ENCODE measurements at regions not wholly inside any gene's neighbourhood (a gene's known extent, or its start where the extent isn't known, plus 50 kb on each side); places are given as distances from the start of the nearest gene placed in this dataset.

DNA sequence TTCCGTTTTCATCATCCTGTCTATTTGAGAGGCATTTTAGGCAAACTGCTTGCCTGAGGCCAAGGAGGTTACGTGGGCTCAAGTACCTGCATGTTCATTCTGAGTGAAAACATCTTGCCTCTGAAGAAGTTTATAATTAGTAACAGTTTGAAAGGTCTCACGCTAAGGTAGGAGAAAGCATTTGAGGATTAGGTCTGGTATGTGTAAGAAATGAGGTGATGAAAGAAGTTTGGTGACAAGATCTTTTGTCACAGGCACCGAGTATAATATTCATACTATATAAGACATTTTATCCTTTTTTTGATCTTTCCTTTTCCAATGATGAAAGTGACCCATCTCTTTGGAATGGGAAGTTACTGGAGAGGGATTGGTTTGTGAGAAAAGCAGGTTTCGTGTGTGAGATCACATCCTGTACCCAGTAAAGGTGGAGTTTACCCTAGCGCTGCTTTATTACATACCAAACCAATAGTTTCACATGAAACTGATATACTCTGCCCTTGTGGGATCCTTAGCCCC lies 98.7 kb upstream of the PDC start:
- no peak for DNase-seq (ENCODE audit: low read depth in 2 of 3, low spot score in 2 of 3)

DNA sequence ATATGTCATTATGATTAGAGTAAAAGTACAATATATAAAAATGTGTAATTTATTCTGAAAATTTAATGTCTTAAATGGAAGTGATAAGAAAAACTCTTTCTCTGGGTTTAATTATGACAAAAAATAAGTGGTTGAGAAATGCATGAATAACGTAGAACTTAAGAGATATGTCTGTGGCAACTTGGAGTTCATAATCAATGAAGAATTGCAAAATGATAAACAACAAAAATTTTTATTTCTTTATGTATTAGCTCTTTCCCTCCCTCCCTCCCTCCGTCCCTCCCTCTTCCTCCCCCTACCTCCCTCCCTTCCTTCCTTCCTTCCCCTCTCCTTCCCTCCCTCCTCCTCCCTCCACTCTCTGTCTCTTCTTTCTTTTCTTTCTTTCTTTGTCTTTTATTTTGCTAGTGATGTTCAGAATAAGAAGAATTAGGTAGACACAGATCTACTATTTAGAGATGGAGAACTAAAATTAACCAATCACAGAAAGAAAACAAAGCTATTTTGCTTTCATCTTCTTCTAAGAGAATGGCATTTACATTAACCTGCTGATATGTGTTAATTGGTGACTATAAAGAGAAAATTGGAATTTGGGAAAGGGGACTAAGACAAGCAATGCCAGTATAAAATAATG lies 96.3 kb upstream of the PDC start:
- no peak for DNase-seq (ENCODE audit: low read depth in 2 of 3, low spot score in 2 of 3)

DNA sequence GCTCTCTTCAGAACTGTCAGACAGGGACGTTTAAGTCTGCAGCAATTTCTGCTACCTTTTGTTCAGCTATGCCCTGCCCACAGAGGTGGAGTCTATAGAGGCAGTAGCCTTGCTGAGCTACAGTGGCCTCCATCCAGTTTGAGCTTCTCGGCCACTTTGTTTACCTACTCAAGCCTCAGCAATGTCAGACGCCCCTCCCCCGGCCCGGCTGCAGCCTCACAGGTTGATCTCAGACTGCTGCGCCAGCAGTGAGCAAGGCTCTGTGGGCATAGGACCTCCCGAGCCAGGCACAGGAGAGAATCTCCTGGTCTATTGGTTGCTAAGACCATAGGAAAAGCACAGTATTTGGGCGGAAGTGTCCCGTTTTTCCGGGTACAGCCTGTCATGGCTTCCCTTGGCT lies 89.9 kb upstream of the PDC start:
- no peak for DNase-seq (ENCODE audit: low read depth in 2 of 3, low spot score in 2 of 3)

DNA sequence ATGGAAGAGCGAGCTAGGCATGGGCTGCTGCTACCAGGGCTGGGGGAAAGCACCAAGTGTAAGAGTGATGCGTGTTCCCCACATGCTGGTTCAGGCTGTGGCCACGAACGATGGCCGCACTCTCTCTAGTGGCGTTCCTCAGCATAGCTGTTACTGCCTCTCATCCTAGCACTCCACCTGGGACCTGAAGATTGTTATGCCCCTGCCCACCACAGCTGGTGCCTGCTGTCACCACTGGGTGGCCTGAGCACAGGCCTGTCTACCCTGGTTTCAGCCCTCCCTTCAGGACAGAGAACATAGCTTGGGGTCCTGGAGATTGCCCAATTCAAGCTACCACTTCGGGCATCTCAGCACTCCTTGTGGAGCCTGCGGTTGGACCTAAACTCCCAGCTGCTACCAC lies 80.1 kb upstream of the PDC start:
- no peak for DNase-seq (ENCODE audit: low read depth in 2 of 3, low spot score in 2 of 3)

DNA sequence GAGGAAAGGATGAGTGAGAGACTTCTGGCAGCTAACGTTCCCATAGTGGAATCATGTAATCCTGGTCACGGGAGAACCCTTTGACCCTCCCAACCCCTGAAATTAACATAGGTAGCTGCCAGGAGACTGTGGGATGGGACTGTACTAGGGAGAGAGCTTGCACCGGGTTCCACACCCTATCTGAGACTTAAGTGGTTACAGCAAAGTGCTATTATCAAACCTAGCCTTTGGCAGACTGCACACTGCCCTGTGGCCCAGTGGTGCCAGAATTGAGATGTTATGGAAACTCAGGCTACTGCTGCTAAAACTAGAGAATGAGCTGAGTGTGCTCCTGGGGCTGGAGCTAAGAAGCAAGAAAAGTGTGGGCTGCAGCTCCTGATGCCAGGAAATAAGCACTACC lies 79.6 kb upstream of the PDC start:
- DNase-seq (ENCODE audit: low read depth in 2 of 3, low spot score in 2 of 3): no peak

DNA sequence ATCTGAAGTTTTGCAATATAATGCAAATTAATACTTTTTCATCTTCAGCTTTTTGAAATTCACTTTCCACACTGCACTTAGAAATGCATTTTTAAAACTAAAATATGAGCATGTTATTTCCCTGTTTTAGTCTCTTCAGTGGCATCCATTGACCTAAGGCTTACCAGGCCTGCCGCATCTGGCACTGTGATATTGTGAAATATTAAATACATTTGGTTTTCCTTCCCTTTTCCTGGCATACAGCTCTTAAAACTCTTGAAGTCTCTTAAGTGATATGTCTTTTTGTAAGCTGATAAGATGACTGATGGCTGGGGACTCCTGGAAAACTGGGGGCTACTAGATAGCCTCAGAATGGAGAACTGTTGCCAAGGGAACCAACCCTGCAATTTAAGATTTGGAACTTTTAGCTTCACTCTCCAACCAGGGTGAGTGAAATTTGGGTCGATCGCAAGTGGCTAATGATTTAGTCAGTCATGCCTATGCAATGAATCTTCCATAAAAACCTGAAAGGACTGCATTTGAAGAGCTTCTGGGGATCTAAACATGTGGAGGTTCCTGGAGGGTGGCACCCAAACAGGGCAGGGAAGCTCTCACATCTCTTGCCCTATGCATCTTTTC lies 75.5 kb upstream of the PDC start:
- peak in 1 of 3 donors; percentile 17 for DNase-seq (ENCODE audit: low read depth in 2 of 3, low spot score in 2 of 3)

DNA sequence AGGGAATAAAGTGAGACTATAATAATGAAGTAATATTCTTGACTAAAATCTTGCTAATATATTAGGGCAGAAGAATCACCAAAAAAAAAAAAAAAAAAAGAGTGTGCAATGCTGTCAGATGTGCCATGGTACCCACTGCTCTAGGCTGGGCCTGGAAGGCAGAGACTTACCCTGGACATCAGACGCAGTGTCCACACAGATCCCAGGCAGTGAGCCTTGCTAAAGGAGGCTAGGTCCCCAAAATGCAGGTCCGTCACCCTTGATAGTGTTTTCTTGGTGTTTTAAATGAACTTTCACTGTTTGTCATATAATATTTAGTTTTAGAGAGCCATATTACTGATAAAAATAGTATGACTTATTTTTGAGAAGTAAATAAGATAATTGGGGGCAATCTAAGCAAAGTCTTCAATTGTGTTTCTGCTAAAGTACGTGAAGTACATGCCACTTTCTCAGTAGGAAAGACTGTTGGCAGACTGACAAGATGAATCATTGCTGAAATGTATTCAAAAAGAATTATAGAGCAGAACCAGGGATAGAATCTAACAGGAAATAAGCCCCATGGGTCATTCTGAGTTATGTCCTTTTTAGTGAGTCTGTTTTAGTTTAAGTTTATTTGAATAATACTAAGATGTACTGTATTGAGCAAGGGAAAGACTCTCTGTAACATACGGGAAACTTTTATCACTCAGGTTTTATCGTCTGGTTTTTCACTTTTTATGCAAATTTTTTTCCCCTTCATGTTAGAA lies 74.6 kb upstream of the PDC start:
- peak in 1 of 3 donors; percentile 11 for DNase-seq (ENCODE audit: low read depth in 2 of 3, low spot score in 2 of 3)

DNA sequence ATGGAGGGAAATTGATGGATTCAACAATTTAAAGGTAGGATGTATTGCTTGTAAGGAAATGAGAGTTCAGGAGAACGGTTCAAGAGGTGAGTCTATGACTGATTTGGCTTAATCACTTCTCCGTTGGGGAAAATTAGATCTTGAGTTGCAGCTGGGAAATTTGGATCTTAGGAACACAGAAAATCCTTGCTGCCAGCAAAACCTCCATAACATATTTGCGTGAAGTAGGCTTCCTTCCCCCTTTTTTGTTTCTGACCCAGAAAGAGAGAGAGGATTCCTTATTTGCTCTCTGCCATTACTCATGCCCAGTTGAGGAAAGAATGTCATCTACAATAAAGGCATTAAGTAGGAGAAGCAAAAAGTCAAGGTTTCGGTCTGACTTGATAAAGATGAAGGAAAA lies 73.5 kb upstream of the PDC start:
- DNase-seq (ENCODE audit: low read depth in 2 of 3, low spot score in 2 of 3): no peak

DNA sequence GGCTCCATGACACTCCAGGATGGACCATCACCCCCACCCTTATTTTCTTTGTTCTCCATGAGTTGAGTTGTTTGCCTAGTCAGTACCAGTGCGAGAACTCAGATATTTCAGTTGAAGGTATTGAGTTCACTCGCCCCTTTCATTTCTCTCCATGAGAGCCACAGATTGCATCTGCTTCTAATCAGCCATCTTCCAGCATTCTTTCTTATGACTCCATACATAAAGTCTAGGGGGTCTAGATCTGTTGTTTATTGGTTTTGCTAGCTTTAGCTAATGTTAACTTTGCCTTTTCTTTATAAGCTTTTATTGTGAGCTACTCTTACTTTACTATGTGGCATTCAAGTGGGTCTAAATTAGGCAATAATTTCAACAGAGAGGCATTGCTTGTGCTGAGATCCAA lies 71.6 kb upstream of the PDC start:
- no peak for DNase-seq (ENCODE audit: low read depth in 2 of 3, low spot score in 2 of 3)

DNA sequence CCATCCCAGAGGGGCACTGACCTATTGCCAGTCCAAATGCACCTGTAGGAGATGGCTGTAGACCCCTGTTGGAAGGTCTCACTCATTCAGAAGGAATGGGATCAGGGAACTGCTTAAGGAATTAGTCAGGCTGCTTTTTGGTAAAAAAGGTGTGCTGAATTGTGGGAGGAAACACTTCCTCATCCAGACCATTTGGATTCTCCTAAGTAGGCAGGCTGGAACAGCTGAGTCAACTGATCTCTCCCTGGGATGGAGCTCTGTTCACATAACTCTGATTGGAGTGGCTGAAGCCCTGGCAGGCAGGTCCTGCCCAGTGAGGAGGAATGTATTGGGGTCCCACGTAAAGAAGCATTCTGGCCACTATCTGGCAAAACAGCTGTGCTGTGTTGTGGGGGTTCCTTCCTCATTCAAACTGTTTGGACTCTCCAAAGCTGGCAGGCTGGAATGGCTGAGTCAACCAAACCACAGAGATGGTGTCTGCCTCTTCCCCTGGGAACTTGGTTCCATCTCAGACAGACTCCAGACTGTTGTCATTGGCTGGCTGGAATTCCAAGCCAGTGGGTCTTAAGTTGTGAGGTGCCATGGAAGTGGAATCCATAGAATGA lies 70.7 kb upstream of the PDC start:
- no peak for DNase-seq (ENCODE audit: low read depth in 2 of 3, low spot score in 2 of 3)

DNA sequence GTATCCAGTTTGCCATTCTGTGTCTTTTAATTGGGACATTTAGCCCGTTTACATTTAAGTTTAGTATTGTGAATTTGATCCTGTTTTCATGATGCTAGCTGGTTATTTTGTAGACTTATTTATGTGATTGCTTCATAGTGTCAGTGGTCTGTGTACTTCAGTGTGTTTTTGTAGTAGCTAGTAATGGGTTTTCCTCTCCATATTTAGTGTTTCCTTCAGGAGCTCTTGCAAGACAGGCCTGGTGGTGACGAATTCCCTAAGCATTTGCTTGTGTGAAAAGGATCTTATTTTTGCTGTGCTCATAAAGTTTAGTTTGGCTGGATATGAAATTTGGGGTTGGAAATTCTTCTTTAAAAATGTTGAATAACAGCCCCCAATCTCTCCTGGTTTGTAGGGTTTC lies 69.2 kb upstream of the PDC start:
- DNase-seq (ENCODE audit: low read depth in 2 of 3, low spot score in 2 of 3): no peak

DNA sequence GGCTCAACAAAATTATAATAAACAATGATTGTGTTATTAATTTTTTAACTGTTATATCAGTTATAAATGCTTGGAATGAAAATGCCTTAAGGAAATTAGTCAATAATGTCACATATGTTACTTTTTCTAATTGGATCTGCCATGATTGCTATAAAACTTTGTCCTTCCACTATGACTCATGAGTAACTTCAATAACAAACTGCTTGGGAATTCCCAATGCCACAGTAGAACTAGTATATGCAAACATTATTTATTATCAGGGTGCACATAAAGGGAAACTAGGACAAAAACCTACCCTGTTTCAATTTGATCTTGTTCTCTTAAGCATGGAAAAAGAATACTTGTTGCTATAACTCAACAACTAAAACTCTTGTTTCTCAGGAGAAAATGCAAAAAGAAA lies 59.1 kb upstream of the PDC start:
- no peak for DNase-seq (ENCODE audit: low read depth in 2 of 3, low spot score in 2 of 3)

DNA sequence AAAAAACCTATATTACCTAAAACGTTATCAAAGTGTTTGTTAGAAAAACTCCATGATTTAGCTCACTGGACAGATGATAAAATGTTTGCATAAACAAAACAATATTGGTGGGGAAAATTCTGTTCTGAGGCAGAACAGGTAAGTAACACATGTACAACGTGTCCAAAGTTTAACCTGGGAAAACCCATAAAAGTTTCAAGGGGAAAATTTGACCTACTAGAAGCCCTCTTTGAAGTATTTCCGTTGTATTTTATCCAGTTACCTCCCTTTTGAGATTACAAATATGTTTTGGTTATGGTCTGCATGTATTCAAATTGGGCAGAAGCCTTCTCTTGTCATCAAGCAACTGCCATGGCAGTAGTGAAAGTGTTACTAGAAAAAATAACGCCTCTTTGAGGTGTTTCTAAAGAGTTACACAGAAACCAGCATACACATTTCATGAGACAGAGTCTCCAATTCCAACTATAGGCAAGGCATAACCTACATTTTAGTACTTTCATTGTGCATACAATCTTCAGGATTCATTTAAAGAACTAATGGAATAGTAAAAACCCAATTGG lies 58.0 kb upstream of the PDC start:
- DNase-seq (ENCODE audit: low read depth in 2 of 3, low spot score in 2 of 3): no peak

DNA sequence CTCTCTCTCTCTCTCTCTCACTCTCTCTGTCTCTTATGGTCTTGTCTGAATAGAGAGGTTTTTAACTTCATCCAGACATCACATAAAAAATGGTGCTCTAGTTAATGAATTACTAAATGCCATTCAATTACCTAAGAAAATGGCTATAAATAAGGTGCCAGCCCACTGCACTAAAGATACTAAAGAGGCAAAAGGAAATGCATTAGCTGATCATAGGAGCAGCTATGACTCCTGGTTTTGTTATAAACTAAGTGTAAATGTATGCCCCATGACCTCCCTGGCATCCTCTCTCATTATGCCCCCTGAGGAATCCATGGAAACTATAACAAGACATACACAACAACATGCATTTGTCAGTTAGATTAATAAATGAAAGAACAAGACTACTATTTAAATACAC lies 57.5 kb upstream of the PDC start:
- DNase-seq (ENCODE audit: low read depth in 2 of 3, low spot score in 2 of 3): no peak

DNA sequence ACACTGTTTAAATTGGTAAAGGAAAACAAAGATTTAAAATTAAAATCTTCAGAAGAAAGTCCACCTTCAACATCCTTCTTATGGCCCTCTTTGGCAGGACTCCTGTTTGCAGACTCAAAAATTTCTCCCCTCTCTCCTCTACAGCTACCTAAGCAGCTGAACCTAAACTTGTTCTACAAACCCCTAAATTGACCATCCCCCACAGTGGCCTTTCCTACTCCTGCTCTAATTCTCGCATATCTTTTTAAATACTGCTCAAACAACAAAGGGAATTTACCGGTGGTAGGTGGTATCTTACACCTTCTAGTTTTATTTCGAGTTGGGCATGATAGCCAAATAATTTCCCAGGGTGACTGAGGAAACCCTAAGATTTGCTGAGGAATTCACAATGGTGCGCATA lies 53.5 kb upstream of the PDC start:
- DNase-seq (ENCODE audit: low read depth in 2 of 3, low spot score in 2 of 3): no peak

DNA sequence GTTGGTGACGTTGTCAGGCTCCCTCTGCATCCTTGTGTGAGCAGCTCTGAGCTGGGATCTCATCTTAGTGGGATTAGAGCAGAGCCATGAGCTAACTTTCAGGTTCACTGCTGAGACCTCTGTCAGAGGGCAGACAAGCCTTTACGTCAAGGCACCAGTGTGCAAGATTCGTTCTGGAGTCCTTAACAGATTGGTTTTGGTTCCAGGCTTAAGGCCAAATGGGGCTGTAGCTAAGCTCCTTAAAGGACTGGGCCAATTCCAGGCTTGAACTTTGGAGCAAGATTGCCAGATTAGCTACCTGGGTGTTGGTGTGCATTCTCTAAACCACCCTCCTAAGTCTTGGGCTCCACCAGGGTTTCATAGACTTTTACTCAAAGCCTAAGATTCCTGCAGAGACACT lies 52.6 kb upstream of the PDC start:
- no peak for DNase-seq (ENCODE audit: low read depth in 2 of 3, low spot score in 2 of 3)

DNA sequence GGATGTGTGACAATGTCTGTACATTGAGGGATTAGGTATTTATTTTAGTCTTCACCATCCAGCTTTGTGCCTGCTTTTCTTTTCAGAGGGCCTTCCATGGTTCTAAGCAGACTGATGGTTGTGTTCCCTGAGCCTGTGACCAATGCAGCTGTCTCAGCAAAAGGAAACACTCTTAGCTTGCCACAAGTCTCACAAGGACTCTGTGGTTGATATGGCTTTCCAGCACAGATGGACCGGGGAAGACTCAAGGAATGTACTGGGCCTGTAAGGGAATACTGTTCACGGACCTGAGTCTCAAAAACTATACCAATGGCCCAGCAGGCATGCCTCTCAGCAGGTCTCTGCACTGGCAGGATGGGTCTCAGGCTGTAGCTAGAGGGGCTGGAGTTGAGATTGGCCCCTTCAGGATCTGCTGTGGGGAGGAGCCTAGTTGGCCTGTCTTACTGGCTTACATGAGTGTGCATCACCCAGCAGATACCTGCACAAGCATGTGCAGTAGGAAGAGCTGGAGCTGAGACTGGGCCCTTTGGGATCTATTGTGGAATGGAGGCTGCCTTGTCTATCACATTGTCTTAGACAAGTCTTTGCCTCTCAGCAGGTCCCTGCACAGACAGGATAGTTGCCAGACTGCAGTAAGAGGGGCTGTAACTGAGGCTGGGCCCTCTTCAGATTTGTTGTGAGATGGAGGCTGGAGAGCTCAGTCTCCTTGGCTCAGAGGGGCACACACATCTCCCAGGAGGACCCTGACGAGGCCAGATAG lies 52.0 kb upstream of the PDC start:
- DNase-seq (ENCODE audit: low read depth in 2 of 3, low spot score in 2 of 3): no peak

DNA sequence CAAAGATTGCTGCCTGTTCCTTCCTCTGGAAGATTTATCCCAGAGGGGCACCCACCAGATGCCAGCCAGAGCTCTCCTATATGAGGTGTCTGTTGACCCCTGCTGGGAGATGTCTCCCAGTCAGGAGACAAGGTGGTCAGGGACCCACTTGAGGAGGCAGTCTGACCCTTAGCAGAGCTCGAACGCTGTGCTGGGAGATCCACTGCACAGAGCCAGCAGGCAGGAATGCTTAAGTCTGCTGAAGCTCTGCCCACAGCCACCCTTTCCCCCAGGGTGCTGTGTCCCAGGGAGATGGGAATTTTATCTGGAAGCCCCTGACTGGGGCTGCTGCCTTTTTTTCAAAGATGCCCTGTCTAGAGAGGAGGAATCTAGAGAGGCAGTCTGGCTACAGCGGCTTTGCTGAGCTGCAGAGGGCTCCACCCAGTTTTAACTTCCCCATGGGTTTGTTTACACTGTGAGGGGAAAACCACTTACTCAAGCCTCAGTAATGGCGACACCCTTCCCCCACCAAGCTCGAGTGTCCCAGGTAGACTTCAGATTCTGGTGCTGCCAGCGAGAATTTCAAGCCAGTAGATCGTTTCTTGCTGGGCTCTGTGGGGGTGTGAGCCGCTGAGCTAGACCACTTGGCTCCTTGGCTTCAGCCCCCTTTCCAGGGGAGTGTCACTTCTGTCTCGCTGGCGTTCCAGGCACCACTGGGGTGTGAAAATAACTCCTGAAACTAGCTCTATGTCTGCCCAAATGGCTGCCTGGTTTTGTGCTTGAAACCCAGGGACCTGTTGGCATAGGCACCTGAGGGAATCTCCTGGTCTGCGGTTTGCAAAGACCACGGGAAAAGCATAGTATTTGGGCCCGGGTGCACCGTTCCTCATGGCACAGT lies 51.1 kb upstream of the PDC start:
- peak in 2 of 3 donors; percentile 19 to 62 for DNase-seq (ENCODE audit: low read depth in 2 of 3, low spot score in 2 of 3)

Measured in hematopoietic multipotent progenitor cell (in vitro differentiated cells).